GM12874 (cell line): ENCODE measurements at regions not wholly inside any gene's neighbourhood (a gene's known extent, or its start where the extent isn't known, plus 50 kb on each side); places are given as distances from the start of the nearest gene placed in this dataset.

Experiments
- CTCF ChIP-seq: IDR thresholded peaks from 2 replicates; pipeline ENCODE4 v1.5.1; 2011; ENCODE audit warnings: low read depth, mild to moderate bottlenecking, control low read depth, low read length, moderate library complexity; ENCODE audit not compliant: insufficient read depth

- TF ChIP-seq CTCF: no peak
Observed at GRCh38 chr10:90308223-90308622, 549.6 kb downstream of the HTR7 start.

GRCh38 chr10:90313576-90314325, 544.1 kb downstream of the HTR7 start:
- TF ChIP-seq CTCF: no peak

GRCh38 chr10:90314718-90315117, 543.1 kb downstream of the HTR7 start:
- no peak for TF ChIP-seq CTCF

DNA sequence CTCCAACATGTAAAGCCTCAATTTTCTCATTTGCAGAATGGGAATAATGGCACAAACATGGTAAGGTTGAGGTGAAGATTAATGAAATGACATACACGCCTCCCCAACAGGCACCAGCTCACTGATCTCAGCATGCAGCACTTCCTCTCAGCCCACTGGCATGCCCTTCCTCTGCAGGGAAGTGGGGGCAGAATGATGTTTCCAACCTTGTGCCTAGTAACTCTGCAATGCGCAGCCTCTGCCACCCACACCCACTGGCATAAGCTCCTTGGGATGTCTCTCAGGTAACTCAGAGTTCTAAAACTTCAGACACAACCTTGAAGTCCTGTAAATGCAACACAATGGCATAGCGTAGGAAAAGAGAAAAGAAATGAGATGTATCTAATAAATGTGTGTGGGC, 540.7 kb downstream of the HTR7 start:
- TF ChIP-seq CTCF: no peak

DNA sequence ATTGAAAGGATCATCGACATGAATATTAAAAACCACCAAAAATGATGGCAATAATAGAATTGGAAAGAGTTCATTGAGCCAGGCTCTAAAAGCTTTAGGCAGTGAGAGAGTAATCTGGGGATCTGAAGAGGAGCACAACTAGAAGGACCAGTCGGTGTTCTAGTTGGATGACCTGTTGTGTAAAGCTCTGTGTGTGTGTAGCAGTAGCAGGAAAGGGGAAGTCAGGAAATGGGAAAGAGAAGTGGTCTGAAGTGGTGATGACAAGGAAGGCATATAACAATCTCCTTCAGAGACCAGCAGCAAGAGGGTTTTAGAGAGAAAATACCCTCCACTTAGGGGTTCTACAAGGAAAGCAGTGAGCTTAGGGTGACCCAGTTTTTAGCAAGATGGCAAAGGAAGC, 539.2 kb downstream of the HTR7 start:
- no peak for TF ChIP-seq CTCF

DNA sequence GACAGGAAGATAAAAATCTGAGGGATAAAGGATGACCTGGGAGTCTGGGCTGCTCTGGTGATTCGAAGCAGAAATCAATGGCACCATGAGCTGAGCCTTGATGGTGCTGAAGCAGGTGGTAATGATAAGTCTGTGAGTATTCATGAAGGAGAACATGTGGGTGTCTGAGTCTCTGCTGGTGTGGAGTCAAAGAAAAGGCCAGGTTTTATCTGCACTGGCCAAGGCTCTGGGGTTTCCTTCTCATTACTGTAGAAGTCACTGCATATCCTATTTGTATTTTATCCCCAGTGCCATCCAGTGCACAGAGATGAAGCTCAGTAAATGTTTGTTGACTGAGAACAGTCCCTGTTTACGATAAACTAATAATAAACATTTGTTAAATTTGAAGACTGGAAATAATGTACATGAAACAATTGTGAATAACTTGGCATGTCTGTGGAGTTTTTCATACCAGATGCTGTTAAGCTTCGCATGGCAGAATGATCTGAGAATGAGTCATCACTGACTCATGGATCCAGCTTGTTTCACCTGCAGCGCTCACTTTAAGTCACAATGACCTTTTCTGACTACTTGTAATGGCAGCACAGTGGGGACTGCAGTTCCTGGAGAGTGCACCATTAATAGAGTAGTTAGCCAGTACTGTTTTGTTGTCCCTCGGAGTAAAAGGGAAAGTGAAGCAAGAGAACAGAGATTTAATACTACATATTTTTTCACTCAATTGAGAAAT, 538.5 kb downstream of the HTR7 start:
- no peak for TF ChIP-seq CTCF

- TF ChIP-seq CTCF: no peak
Observed at GRCh38 chr10:90321132-90321816, 536.6 kb downstream of the HTR7 start.
